ENCODE measurements at regions not wholly inside any gene's neighbourhood (a gene's known extent, or its start where the extent isn't known, plus 50 kb on each side); places are given as distances from the start of the nearest gene placed in this dataset.

DNA sequence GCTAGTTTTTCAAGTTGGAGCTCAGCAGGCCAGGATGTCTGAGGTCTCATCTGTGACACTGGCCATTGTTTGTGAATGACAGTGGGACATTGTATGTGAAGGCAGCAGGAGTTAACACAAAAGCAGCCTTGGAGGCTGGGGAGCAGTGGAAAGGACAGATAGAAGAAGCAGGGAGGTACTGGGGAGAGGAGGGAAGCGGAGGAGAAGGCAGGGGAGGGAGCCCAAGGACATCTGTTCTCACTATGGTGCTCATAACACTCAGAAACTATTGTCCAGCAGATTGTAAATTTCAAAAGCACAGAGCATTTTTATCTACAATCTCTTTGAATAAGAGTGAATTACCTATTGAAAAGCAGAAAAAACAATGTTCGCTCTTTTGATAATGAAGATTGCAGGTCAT lies 253.6 kb upstream of the DIPK2B start:
- Histone ChIP-seq H3K4me1 (ENCODE audit: control insufficient read depth, insufficient read depth, low read length) (no peaks in the 10 kb centered on the region), H3K4me3 (ENCODE audit: insufficient read depth, low read depth, low read length) (no peak overlapping the region), H3K27me3 (ENCODE audit: control insufficient read depth, insufficient read depth, low read length, poor library complexity, severe bottlenecking) (no peaks in the 10 kb centered on the region), H3K36me3 (ENCODE audit: control insufficient read depth, insufficient read depth, low read length) (no peaks in the 10 kb centered on the region), H3K27ac (ENCODE audit: insufficient read depth, low read depth, low read length, poor library complexity, severe bottlenecking) (no peak overlapping the region), H3K9me3 (ENCODE audit: control insufficient read depth, low read length) (no peaks in the 10 kb centered on the region)
- WGBS, 2 experiments, result 58 to 60% methylated on average over 2 of the region's 2 CpGs

DNA sequence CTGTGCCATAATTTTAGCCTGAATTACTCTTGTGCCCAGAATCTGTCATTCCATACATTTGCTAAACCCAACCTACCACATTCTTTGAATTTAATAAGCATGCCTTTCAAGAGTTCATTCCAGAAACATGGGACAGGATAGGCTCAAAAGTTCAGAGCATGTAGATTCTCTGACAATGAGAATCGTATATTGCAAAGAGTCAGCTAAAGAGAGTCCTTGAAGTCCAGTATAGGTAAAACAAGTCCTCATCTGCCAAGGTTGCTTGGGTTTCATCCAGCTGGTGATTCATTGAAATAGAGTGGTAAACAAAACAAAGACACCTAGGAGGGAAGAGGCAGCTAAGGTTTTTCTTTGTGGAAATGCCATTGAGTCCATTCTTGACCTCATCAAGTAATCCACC lies 249.3 kb upstream of the DIPK2B start:
- H3K4me1 ChIP-seq (ENCODE audit: control insufficient read depth, insufficient read depth, low read length), result no peaks in the 10 kb centered on the region
- no peaks in the 10 kb centered on the region for H3K27me3 ChIP-seq (ENCODE audit: control insufficient read depth, insufficient read depth, low read length, poor library complexity, severe bottlenecking)
- H3K4me3 ChIP-seq (ENCODE audit: insufficient read depth, low read depth, low read length), result no peak overlapping the region
- no peaks in the 10 kb centered on the region for H3K36me3 ChIP-seq (ENCODE audit: control insufficient read depth, insufficient read depth, low read length)
- 94 to 100% methylated on average over 1 of the region's 1 CpG for WGBS, 2 experiments
- no peaks in the 10 kb centered on the region for H3K9me3 ChIP-seq (ENCODE audit: control insufficient read depth, low read length)
- H3K27ac ChIP-seq (ENCODE audit: insufficient read depth, low read depth, low read length, poor library complexity, severe bottlenecking), result no peak overlapping the region

- Histone ChIP-seq H3K4me1 (ENCODE audit: control insufficient read depth, insufficient read depth, low read length) (no peaks in the 10 kb centered on the region), H3K36me3 (ENCODE audit: control insufficient read depth, insufficient read depth, low read length) (no peaks in the 10 kb centered on the region), H3K4me3 (ENCODE audit: insufficient read depth, low read depth, low read length) (no peak overlapping the region), H3K27me3 (ENCODE audit: control insufficient read depth, insufficient read depth, low read length, poor library complexity, severe bottlenecking) (no peaks in the 10 kb centered on the region), H3K9me3 (ENCODE audit: control insufficient read depth, low read length) (no peaks in the 10 kb centered on the region), H3K27ac (ENCODE audit: insufficient read depth, low read depth, low read length, poor library complexity, severe bottlenecking) (no peak overlapping the region)
Observed at GRCh38 chrX:45447995-45448394, 247.3 kb upstream of the DIPK2B start.

DNA sequence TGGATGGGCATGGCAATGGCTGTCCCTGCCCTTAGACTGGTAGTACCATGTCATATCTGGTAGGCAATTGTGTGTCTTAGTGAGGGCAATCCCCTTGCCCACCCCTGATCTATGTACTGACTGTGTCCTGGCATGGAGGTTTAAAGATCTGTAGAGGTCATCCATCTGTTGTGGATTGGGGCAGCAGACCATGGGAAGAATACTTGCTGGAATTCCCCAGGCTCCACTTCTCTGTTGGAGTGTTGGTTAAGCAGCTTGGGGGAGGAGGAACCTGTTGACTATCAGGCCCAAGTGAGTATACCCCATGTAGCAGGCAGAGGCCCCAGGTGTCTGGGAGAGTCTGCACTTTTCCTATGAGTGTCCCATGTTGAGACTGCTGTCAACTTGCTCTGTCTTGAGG lies 246.7 kb upstream of the DIPK2B start:
- H3K36me3 ChIP-seq (ENCODE audit: control insufficient read depth, insufficient read depth, low read length), result no peaks in the 10 kb centered on the region
- H3K4me1 ChIP-seq (ENCODE audit: control insufficient read depth, insufficient read depth, low read length), result no peaks in the 10 kb centered on the region
- no peak overlapping the region for H3K27ac ChIP-seq (ENCODE audit: insufficient read depth, low read depth, low read length, poor library complexity, severe bottlenecking)
- no peaks in the 10 kb centered on the region for H3K27me3 ChIP-seq (ENCODE audit: control insufficient read depth, insufficient read depth, low read length, poor library complexity, severe bottlenecking)
- H3K4me3 ChIP-seq (ENCODE audit: insufficient read depth, low read depth, low read length), result no peak overlapping the region
- no peaks in the 10 kb centered on the region for H3K9me3 ChIP-seq (ENCODE audit: control insufficient read depth, low read length)

- Histone ChIP-seq H3K4me1 (ENCODE audit: control insufficient read depth, insufficient read depth, low read length) (no peaks in the 10 kb centered on the region), H3K27ac (ENCODE audit: insufficient read depth, low read depth, low read length, poor library complexity, severe bottlenecking) (no peak overlapping the region), H3K4me3 (ENCODE audit: insufficient read depth, low read depth, low read length) (no peak overlapping the region), H3K27me3 (ENCODE audit: control insufficient read depth, insufficient read depth, low read length, poor library complexity, severe bottlenecking) (no peaks in the 10 kb centered on the region), H3K9me3 (ENCODE audit: control insufficient read depth, low read length) (no peaks in the 10 kb centered on the region), H3K36me3 (ENCODE audit: control insufficient read depth, insufficient read depth, low read length) (no peaks in the 10 kb centered on the region)
- WGBS, 2 experiments, result 86 to 93% methylated on average over 1 to 2 of the region's 2 CpGs
Observed at GRCh38 chrX:45445745-45446412, 245.2 kb upstream of the DIPK2B start.

DNA sequence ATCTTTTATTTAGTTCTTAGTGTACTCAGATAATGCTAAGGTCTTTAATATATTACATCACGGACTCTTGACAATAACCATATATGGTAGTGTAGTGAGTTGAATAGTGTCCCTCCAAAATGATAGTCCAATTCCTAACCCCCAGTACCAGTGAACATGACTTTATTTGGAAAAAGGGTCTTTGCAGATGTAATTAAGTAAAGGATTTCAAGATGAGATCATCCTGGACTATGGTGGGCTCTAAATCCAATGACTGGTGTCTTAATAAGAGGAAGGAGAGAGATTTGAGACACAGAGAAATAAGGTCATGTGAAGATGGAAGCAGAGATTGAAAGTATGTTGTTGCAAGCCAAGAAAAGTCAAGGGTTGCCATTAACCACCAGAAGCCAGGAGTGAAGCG lies 236.5 kb upstream of the DIPK2B start:
- no peak overlapping the region for H3K4me3 ChIP-seq (ENCODE audit: insufficient read depth, low read depth, low read length)
- H3K4me1 ChIP-seq (ENCODE audit: control insufficient read depth, insufficient read depth, low read length), result no peaks in the 10 kb centered on the region
- no peaks in the 10 kb centered on the region for H3K9me3 ChIP-seq (ENCODE audit: control insufficient read depth, low read length)
- H3K27ac ChIP-seq (ENCODE audit: insufficient read depth, low read depth, low read length, poor library complexity, severe bottlenecking), result no peak overlapping the region
- no peaks in the 10 kb centered on the region for H3K27me3 ChIP-seq (ENCODE audit: control insufficient read depth, insufficient read depth, low read length, poor library complexity, severe bottlenecking)
- no peaks in the 10 kb centered on the region for H3K36me3 ChIP-seq (ENCODE audit: control insufficient read depth, insufficient read depth, low read length)
- WGBS, 2 experiments, result 82 to 100% methylated on average over 1 of the region's 2 CpGs

DNA sequence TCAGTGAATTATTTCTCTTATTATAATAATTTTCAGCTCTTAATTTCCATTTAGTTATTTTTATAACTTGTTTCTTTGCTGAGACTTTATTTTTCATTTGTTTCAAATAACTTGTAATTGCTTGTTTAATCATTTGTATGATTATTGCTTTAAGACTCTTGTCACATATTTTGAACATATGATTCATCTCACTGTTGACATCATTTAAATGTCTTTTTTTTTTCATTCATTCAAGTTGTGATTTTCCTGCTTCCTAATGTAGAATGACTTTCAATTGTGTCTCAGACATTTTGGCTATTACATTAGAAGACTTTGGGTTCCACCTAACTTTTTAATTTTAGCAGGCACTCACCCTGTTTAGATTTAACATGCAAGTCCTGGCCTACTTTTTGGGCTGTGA lies 234.8 kb upstream of the DIPK2B start:
- H3K36me3 ChIP-seq (ENCODE audit: control insufficient read depth, insufficient read depth, low read length), result no peaks in the 10 kb centered on the region
- no peaks in the 10 kb centered on the region for H3K9me3 ChIP-seq (ENCODE audit: control insufficient read depth, low read length)
- no peaks in the 10 kb centered on the region for H3K27me3 ChIP-seq (ENCODE audit: control insufficient read depth, insufficient read depth, low read length, poor library complexity, severe bottlenecking)
- no peaks in the 10 kb centered on the region for H3K4me1 ChIP-seq (ENCODE audit: control insufficient read depth, insufficient read depth, low read length)
- no peak overlapping the region for H3K27ac ChIP-seq (ENCODE audit: insufficient read depth, low read depth, low read length, poor library complexity, severe bottlenecking)
- H3K4me3 ChIP-seq (ENCODE audit: insufficient read depth, low read depth, low read length), result no peak overlapping the region

GRCh38 chrX:45434231-45434630 lies 233.6 kb upstream of the DIPK2B start:
- H3K9me3 ChIP-seq (ENCODE audit: control insufficient read depth, low read length), result no peaks in the 10 kb centered on the region
- H3K36me3 ChIP-seq (ENCODE audit: control insufficient read depth, insufficient read depth, low read length), result no peaks in the 10 kb centered on the region
- no peaks in the 10 kb centered on the region for H3K27me3 ChIP-seq (ENCODE audit: control insufficient read depth, insufficient read depth, low read length, poor library complexity, severe bottlenecking)
- H3K27ac ChIP-seq (ENCODE audit: insufficient read depth, low read depth, low read length, poor library complexity, severe bottlenecking), result no peak overlapping the region
- no peak overlapping the region for H3K4me3 ChIP-seq (ENCODE audit: insufficient read depth, low read depth, low read length)
- H3K4me1 ChIP-seq (ENCODE audit: control insufficient read depth, insufficient read depth, low read length), result no peaks in the 10 kb centered on the region
- 0 to 15% methylated on average over 1 of the region's 1 CpG for WGBS, 2 experiments

DNA sequence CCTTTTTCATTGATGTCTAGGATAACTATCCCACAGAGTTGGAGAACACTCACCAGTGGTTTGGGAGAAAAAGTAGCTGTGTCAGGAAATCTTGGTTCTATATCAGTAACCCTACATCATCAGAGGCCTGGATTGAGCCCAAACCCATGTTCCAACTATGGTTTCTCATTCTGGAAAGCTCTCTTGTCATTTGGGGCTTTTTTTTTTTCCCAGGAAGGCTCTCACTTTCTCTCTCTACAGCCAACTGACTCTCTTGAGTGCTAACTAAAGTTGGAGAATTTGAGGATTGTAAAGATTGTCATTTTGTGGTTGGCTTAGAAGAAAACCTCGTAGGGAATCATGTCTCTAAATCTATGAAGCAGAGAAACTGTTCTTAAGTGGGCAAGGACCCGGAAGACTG lies 228.2 kb upstream of the DIPK2B start:
- H3K4me3 ChIP-seq (ENCODE audit: insufficient read depth, low read depth, low read length), result no peak overlapping the region
- 94% methylated on average over 2 of the region's 2 CpGs for WGBS, 2 experiments
- H3K27me3 ChIP-seq (ENCODE audit: control insufficient read depth, insufficient read depth, low read length, poor library complexity, severe bottlenecking), result no peaks in the 10 kb centered on the region

DNA sequence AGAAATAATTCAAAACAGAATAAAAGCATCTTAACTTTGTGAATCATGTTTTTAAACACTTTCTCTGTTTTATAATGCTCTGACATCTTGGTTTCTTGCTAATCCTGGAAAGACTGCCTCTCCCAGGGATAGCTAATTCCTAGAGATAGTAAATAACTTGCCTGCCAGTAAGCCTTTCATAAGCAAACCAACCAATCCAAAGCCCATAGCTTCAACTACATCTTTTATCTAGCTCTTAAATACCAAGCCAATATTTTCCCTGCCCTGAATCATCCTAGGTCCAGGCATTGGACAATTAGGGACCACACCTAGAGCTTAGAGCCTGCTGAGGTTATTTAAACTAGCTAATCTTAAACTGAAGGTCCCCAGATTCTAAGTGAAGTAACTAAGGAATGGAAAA lies 223.7 kb upstream of the DIPK2B start:
- H3K4me1 ChIP-seq (ENCODE audit: control insufficient read depth, insufficient read depth, low read length), result no peaks in the 10 kb centered on the region
- no peaks in the 10 kb centered on the region for H3K36me3 ChIP-seq (ENCODE audit: control insufficient read depth, insufficient read depth, low read length)
- no peak overlapping the region for H3K4me3 ChIP-seq (ENCODE audit: insufficient read depth, low read depth, low read length)
- H3K9me3 ChIP-seq (ENCODE audit: control insufficient read depth, low read length), result no peaks in the 10 kb centered on the region
- no peaks in the 10 kb centered on the region for H3K27me3 ChIP-seq (ENCODE audit: control insufficient read depth, insufficient read depth, low read length, poor library complexity, severe bottlenecking)
- H3K27ac ChIP-seq (ENCODE audit: insufficient read depth, low read depth, low read length, poor library complexity, severe bottlenecking), result no peak overlapping the region

More for the DNA sequence above, 228.2 kb upstream of the DIPK2B start:
- Histone ChIP-seq H3K4me1 (ENCODE audit: control insufficient read depth, insufficient read depth, low read length) (no peaks in the 10 kb centered on the region), H3K36me3 (ENCODE audit: control insufficient read depth, insufficient read depth, low read length) (no peaks in the 10 kb centered on the region), H3K27ac (ENCODE audit: insufficient read depth, low read depth, low read length, poor library complexity, severe bottlenecking) (no peak overlapping the region), H3K9me3 (ENCODE audit: control insufficient read depth, low read length) (no peaks in the 10 kb centered on the region)
